ENCODE measurements at regions not wholly inside any gene's neighbourhood (a gene's known extent, or its start where the extent isn't known, plus 50 kb on each side); places are given as distances from the start of the nearest gene placed in this dataset.

- Histone ChIP-seq H3K36me3 (ENCODE audit: insufficient read depth, low read length, poor library complexity, severe bottlenecking) (no peaks in the 10 kb centered on the region), H3K27ac (ENCODE audit: low read depth, low read length, poor library complexity, severe bottlenecking) (no peak overlapping the region), H3K9me3 (ENCODE audit: low read depth, low read length, poor library complexity, severe bottlenecking) (no peaks in the 10 kb centered on the region), H3K27me3 (replicated peaks; ENCODE audit: insufficient read depth, low read depth, low read length, poor library complexity) (no peaks in the 10 kb centered on the region), H3K4me3 (ENCODE audit: low read depth, low read length, poor library complexity, severe bottlenecking) (no peak overlapping the region), H3K4me1 (ENCODE audit: insufficient read depth, low read length, poor library complexity, severe bottlenecking) (no peaks in the 10 kb centered on the region)
- TF ChIP-seq, protein P1, sequence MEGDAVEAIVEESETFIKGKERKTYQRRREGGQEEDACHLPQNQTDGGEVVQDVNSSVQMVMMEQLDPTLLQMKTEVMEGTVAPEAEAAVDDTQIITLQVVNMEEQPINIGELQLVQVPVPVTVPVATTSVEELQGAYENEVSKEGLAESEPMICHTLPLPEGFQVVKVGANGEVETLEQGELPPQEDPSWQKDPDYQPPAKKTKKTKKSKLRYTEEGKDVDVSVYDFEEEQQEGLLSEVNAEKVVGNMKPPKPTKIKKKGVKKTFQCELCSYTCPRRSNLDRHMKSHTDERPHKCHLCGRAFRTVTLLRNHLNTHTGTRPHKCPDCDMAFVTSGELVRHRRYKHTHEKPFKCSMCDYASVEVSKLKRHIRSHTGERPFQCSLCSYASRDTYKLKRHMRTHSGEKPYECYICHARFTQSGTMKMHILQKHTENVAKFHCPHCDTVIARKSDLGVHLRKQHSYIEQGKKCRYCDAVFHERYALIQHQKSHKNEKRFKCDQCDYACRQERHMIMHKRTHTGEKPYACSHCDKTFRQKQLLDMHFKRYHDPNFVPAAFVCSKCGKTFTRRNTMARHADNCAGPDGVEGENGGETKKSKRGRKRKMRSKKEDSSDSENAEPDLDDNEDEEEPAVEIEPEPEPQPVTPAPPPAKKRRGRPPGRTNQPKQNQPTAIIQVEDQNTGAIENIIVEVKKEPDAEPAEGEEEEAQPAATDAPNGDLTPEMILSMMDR (conservative IDR thresholded peaks at IDR 0.05; ENCODE audit: low read depth, low read length), result no peak
- no peak for TF ChIP-seq EZH2 (IDR thresholded peaks at IDR 0.05; ENCODE audit: borderline replicate concordance, low read depth, low read length, poor library complexity, severe bottlenecking)
- intact Hi-C loops (cut with micrococcal nuclease; ENCODE audit: unreplicated experiment), result no loop called here
- ChIA-PET POLR2A (ENCODE audit: low non-redundant PET) (no interaction called here), CTCF (no interaction called here)
- DNase-seq (ENCODE audit: low spot score), result no peak
- no TSS peak for BruUV-seq (replicated peaks)
These were observed 311.0 kb downstream of the MCTP2 start for GRCh38 chr15:94542391-94542790.

- intact Hi-C loops (cut with micrococcal nuclease; ENCODE audit: unreplicated experiment), result no loop called here
- Histone ChIP-seq H3K4me3 (ENCODE audit: low read depth, low read length, poor library complexity, severe bottlenecking) (no peak overlapping the region), H3K9me3 (ENCODE audit: low read depth, low read length, poor library complexity, severe bottlenecking) (no peaks in the 10 kb centered on the region), H3K36me3 (ENCODE audit: insufficient read depth, low read length, poor library complexity, severe bottlenecking) (no peaks in the 10 kb centered on the region), H3K4me1 (ENCODE audit: insufficient read depth, low read length, poor library complexity, severe bottlenecking) (no peaks in the 10 kb centered on the region), H3K27me3 (replicated peaks; ENCODE audit: insufficient read depth, low read depth, low read length, poor library complexity) (no peaks in the 10 kb centered on the region), H3K27ac (ENCODE audit: low read depth, low read length, poor library complexity, severe bottlenecking) (no peak overlapping the region)
- BruUV-seq (replicated peaks), result no TSS peak
- DNase-seq (ENCODE audit: low spot score), result no peak
- ChIA-PET POLR2A (ENCODE audit: low non-redundant PET) (no interaction called here), CTCF (no interaction called here)
- no peak for TF ChIP-seq EZH2 (IDR thresholded peaks at IDR 0.05; ENCODE audit: borderline replicate concordance, low read depth, low read length, poor library complexity, severe bottlenecking)
- TF ChIP-seq, protein P1 (conservative IDR thresholded peaks at IDR 0.05; ENCODE audit: low read depth, low read length), result no peak
These were observed 315.4 kb downstream of the MCTP2 start for GRCh38 chr15:94546808-94547207.

DNA sequence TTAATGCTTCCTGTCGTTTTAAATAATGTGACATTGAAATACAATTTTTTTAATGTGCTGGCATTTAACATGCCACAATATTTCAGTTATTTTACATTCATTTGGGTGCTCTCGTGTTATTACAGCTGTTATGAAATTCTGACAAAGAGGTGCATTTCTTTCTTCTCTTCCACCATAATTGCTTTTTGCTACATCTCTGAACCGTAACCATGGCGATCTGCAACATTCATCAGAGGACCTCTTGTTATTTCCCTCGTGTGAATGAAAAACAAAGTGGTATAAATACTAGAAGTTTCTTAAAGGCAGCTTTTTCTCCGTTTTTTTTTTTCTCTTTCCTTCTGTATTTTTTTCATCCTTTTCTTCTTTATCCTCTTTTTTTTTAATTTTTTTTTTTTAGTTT lies 316.4 kb downstream of the MCTP2 start:
- Histone ChIP-seq H3K4me3 (ENCODE audit: low read depth, low read length, poor library complexity, severe bottlenecking) (no peak overlapping the region), H3K27me3 (replicated peaks; ENCODE audit: insufficient read depth, low read depth, low read length, poor library complexity) (no peaks in the 10 kb centered on the region), H3K9me3 (ENCODE audit: low read depth, low read length, poor library complexity, severe bottlenecking) (no peaks in the 10 kb centered on the region), H3K4me1 (ENCODE audit: insufficient read depth, low read length, poor library complexity, severe bottlenecking) (no peaks in the 10 kb centered on the region), H3K27ac (ENCODE audit: low read depth, low read length, poor library complexity, severe bottlenecking) (no peak overlapping the region), H3K36me3 (ENCODE audit: insufficient read depth, low read length, poor library complexity, severe bottlenecking) (no peaks in the 10 kb centered on the region)
- CTCF ChIA-PET, result no interaction called here
- TF ChIP-seq, protein P1 (conservative IDR thresholded peaks at IDR 0.05; ENCODE audit: low read depth, low read length), result no peak
- no peak for TF ChIP-seq EZH2 (IDR thresholded peaks at IDR 0.05; ENCODE audit: borderline replicate concordance, low read depth, low read length, poor library complexity, severe bottlenecking)
- BruUV-seq (replicated peaks), result no TSS peak
- intact Hi-C loops (cut with micrococcal nuclease; ENCODE audit: unreplicated experiment), result no loop called here
- DNase-seq (ENCODE audit: low spot score), result no peak
- POLR2A ChIA-PET (ENCODE audit: low non-redundant PET), result no interaction called here
